ENCODE measurements at regions not wholly inside any gene's neighbourhood (a gene's known extent, or its start where the extent isn't known, plus 50 kb on each side); places are given as distances from the start of the nearest gene placed in this dataset.

DNA sequence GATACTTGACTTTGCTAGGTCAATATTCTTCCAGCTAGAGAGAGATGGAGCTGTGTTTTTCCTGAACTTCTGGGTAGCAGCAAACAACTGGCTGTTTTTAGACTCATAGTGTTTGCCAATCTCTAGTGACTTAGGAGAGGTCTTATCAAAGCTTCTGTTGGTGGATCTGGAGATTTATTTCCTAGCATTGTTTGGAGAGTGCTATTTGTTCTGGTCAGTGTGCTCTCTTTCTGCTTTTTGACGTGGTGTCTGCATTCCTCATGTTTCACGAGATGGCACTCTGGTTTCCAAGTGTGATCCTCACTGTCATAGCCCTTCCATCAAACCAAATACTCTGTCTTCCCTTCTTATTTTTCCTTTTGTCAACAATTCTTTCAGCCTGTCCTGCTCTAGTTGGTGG lies 88.6 kb upstream of the DAZL start:
- TF ChIP-seq, protein P1, sequence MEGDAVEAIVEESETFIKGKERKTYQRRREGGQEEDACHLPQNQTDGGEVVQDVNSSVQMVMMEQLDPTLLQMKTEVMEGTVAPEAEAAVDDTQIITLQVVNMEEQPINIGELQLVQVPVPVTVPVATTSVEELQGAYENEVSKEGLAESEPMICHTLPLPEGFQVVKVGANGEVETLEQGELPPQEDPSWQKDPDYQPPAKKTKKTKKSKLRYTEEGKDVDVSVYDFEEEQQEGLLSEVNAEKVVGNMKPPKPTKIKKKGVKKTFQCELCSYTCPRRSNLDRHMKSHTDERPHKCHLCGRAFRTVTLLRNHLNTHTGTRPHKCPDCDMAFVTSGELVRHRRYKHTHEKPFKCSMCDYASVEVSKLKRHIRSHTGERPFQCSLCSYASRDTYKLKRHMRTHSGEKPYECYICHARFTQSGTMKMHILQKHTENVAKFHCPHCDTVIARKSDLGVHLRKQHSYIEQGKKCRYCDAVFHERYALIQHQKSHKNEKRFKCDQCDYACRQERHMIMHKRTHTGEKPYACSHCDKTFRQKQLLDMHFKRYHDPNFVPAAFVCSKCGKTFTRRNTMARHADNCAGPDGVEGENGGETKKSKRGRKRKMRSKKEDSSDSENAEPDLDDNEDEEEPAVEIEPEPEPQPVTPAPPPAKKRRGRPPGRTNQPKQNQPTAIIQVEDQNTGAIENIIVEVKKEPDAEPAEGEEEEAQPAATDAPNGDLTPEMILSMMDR (IDR thresholded peaks at IDR 0.05; ENCODE audit: extremely low read depth in 1 of 2, insufficient read depth in 1 of 2, low read depth in 1 of 2, low read length in 2 of 2) = no peak
- TF ChIP-seq EZH2 (IDR thresholded peaks at IDR 0.05; ENCODE audit: borderline replicate concordance, low read depth, low read length, severe bottlenecking) (no peak), POLR2AphosphoS5 (IDR thresholded peaks at IDR 0.05; ENCODE audit: insufficient read depth, low read depth, low read length) (no peak), POLR2A (IDR thresholded peaks at IDR 0.05; ENCODE audit: low read depth, low read length) (no peak), JUN (IDR thresholded peaks at IDR 0.05; ENCODE audit: borderline replicate concordance, insufficient read depth, insufficient read length, low read depth) (no peak)
- TF ChIP-seq, protein P2, sequence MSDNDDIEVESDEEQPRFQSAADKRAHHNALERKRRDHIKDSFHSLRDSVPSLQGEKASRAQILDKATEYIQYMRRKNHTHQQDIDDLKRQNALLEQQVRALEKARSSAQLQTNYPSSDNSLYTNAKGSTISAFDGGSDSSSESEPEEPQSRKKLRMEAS (IDR thresholded peaks at IDR 0.05; ENCODE audit: insufficient read depth, insufficient read length) = no peak

Data from endothelial cell of umbilical vein (primary cell).